Progenitor cell of endocrine pancreas (in vitro differentiated cells): ENCODE measurements at regions not wholly inside any gene's neighbourhood (a gene's known extent, or its start where the extent isn't known, plus 50 kb on each side); places are given as distances from the start of the nearest gene placed in this dataset.
"Not testable (repeated sequence)": the region's sequence is repeated elsewhere in the genome, so short reads cannot be mapped to it uniquely, and the experiment has no call there.

Experiments
- DNase-seq: peaks from one replicate; pipeline ENCODE4 v3.0.0; 2021; ENCODE audit warnings: low spot score; ENCODE audit not compliant: unreplicated experiment
- H3K27ac Mint-ChIP-seq: 2 replicates; pipeline ENCODE4 v1.8.0; 2021; ENCODE audit warnings: mild to moderate bottlenecking, moderate library complexity, mixed read lengths
- H3K27me3 Mint-ChIP-seq: 2 replicates; pipeline ENCODE4 v1.8.0; 2021; ENCODE audit warnings: mixed read lengths
- H3K36me3 Mint-ChIP-seq: 2 replicates; pipeline ENCODE4 v1.8.0; 2022; ENCODE audit warnings: mixed read lengths; ENCODE audit not compliant: insufficient read depth
- H3K4me1 Mint-ChIP-seq: 2 replicates; pipeline ENCODE4 v1.8.0; 2021; ENCODE audit warnings: low read depth, mixed read lengths
- H3K4me3 Mint-ChIP-seq: 2 replicates; pipeline ENCODE4 v1.8.0; 2021; ENCODE audit warnings: low read depth, mild to moderate bottlenecking, moderate library complexity, mixed read lengths
- H3K9me3 Mint-ChIP-seq: 2 replicates; pipeline ENCODE4 v1.8.0; 2021; ENCODE audit warnings: low read depth, mixed read lengths
- TF ChIP-seq, protein P1 (sequence below): fragments of 200-600 bp; sonication (generic); IDR thresholded peaks from one replicate; pipeline ENCODE4 v1.5.0; 2021; ENCODE audit warnings: antibody characterized with exemption, mild to moderate bottlenecking; ENCODE audit not compliant: unreplicated experiment

GRCh38 chr5:77898385-77898784 lies 122.2 kb upstream of the TBCA start:
- Mint-ChIP-seq H3K36me3 (no peaks in the 10 kb centered on the region), H3K4me3 (no peak overlapping the region), H3K27me3 (peaks cover 6% of the 10 kb centered on the region), H3K9me3 (no peaks in the 10 kb centered on the region), H3K27ac (no peak overlapping the region), H3K4me1 (peaks cover 2% of the 10 kb centered on the region)
- DNase-seq, result no peak
- TF ChIP-seq, protein P1, sequence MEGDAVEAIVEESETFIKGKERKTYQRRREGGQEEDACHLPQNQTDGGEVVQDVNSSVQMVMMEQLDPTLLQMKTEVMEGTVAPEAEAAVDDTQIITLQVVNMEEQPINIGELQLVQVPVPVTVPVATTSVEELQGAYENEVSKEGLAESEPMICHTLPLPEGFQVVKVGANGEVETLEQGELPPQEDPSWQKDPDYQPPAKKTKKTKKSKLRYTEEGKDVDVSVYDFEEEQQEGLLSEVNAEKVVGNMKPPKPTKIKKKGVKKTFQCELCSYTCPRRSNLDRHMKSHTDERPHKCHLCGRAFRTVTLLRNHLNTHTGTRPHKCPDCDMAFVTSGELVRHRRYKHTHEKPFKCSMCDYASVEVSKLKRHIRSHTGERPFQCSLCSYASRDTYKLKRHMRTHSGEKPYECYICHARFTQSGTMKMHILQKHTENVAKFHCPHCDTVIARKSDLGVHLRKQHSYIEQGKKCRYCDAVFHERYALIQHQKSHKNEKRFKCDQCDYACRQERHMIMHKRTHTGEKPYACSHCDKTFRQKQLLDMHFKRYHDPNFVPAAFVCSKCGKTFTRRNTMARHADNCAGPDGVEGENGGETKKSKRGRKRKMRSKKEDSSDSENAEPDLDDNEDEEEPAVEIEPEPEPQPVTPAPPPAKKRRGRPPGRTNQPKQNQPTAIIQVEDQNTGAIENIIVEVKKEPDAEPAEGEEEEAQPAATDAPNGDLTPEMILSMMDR, result no peak

GRCh38 chr5:77896338-77896737 lies 120.2 kb upstream of the TBCA start:
- DNase-seq, result no peak
- TF ChIP-seq, protein P1, result no peak
- Mint-ChIP-seq H3K9me3 (no peaks in the 10 kb centered on the region), H3K27me3 (peaks cover 14% of the 10 kb centered on the region), H3K4me1 (peaks cover 9% of the 10 kb centered on the region), H3K36me3 (no peaks in the 10 kb centered on the region), H3K4me3 (no peak overlapping the region), H3K27ac (no peak overlapping the region)

GRCh38 chr5:77894103-77894502 lies 118.0 kb upstream of the TBCA start:
- H3K36me3 Mint-ChIP-seq, H3K4me3 Mint-ChIP-seq, H3K4me1 Mint-ChIP-seq, DNase-seq, H3K27ac Mint-ChIP-seq, H3K9me3 Mint-ChIP-seq: not testable (repeated sequence)
- H3K27me3 Mint-ChIP-seq, result peaks cover 15% of the 10 kb centered on the region

DNA sequence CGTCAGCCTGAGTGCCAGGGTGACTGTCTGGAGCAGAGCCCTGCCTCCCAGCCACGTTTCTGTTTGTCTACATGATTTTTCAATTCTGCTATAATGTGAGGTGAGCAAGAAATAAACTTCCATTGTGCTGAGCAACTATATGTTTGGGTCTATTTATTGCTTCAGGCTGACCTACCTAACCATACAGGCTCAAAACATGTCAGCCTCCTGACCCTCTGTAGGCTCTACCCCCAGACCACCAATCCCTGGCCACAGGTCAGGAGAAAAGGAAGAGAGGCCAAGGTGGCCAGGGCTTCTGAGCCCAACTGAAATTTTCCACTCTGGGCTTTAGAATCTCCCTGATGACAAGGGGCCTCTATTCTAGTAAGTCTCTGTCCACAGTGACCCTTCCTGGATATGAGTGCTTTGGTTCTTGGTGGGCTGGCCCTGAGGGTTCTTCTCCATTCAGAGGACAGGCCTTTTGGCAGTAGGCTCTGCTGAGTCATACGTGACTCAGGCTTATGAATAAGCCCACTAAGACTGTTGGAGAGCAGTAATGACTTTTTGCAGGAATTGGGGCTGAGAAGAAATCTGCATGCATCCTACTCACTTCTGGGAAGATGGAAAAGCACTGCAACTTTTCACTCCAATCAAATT lies 117.2 kb upstream of the TBCA start:
- H3K36me3 Mint-ChIP-seq, result no peaks in the 10 kb centered on the region
- TF ChIP-seq, protein P1, result no peak
- peaks cover 9% of the 10 kb centered on the region for H3K4me1 Mint-ChIP-seq
- no peak for DNase-seq
- no peak overlapping the region for H3K27ac Mint-ChIP-seq
- H3K27me3 Mint-ChIP-seq, result peaks cover 17% of the 10 kb centered on the region
- no peaks in the 10 kb centered on the region for H3K9me3 Mint-ChIP-seq
- no peak overlapping the region for H3K4me3 Mint-ChIP-seq

GRCh38 chr5:77892061-77893010 lies 116.2 kb upstream of the TBCA start:
- TF ChIP-seq, protein P1, result no peak
- Mint-ChIP-seq H3K9me3 (no peaks in the 10 kb centered on the region), H3K4me3 (no peak overlapping the region), H3K27me3 (peaks cover 19% of the 10 kb centered on the region), H3K4me1 (peaks cover 9% of the 10 kb centered on the region), H3K36me3 (no peaks in the 10 kb centered on the region), H3K27ac (no peak overlapping the region)
- no peak for DNase-seq
